Stimulated activated CD8-positive, alpha-beta memory T cell treated with anti-CD3 and anti-CD28 coated beads, Interleukin-12 subunit alpha, Interleukin-12 subunit beta, amount 100 ng/mL, for 1 hour (primary cell): ENCODE measurements at regions not wholly inside any gene's neighbourhood (a gene's known extent, or its start where the extent isn't known, plus 50 kb on each side); places are given as distances from the start of the nearest gene placed in this dataset.
"Not testable (repeated sequence)": the region's sequence is repeated elsewhere in the genome, so short reads cannot be mapped to it uniquely, and the experiment has no call there.

Source experiments
- DNase-seq: peaks from one replicate; pipeline ENCODE4 v3.0.0-alpha.2; 2020; ENCODE audit warnings: low read depth

GRCh38 chr10:118965645-118966044 is 63.9 kb upstream of the NANOS1 start:
- no peak for DNase-seq

GRCh38 chr10:118966076-118966849 is 63.3 kb upstream of the NANOS1 start:
- no peak for DNase-seq

- no peak for DNase-seq
Measured at GRCh38 chr10:118966850-118967125, 62.7 kb upstream of the NANOS1 start.

- DNase-seq, result no peak
Measured at GRCh38 chr10:118967160-118967559, 62.4 kb upstream of the NANOS1 start.

GRCh38 chr10:118968060-118968459 is 61.5 kb upstream of the NANOS1 start:
- DNase-seq, result no peak

- no peak for DNase-seq
Measured at GRCh38 chr10:118968482-118968881, 61.0 kb upstream of the NANOS1 start.

- no peak for DNase-seq
Measured at GRCh38 chr10:118969014-118969413, 60.5 kb upstream of the NANOS1 start.

- no peak for DNase-seq
Measured at GRCh38 chr10:118970770-118971169, 58.7 kb upstream of the NANOS1 start.

- DNase-seq, result no peak
Measured at GRCh38 chr10:118971187-118971586, 58.3 kb upstream of the NANOS1 start.

GRCh38 chr10:118971876-118972275 is 57.6 kb upstream of the NANOS1 start:
- no peak for DNase-seq

- DNase-seq, result no peak
Measured at GRCh38 chr10:118973744-118974143, 55.8 kb upstream of the NANOS1 start.

GRCh38 chr10:118974951-118975350 is 54.6 kb upstream of the NANOS1 start:
- no peak for DNase-seq

GRCh38 chr10:118976219-118976618 is 53.3 kb upstream of the NANOS1 start:
- not testable (repeated sequence) for DNase-seq

GRCh38 chr10:118977022-118977599 is 52.4 kb upstream of the NANOS1 start:
- DNase-seq, result no peak

GRCh38 chr10:118977835-118978234 is 51.7 kb upstream of the NANOS1 start:
- DNase-seq, result no peak

GRCh38 chr10:118978316-118978997 is 51.1 kb upstream of the NANOS1 start:
- DNase-seq, result no peak

GRCh38 chr10:118978998-118979350 is 50.5 kb upstream of the NANOS1 start:
- no peak for DNase-seq

- no peak for DNase-seq
Measured at GRCh38 chr10:118979661-118980060, 49.9 kb upstream of the NANOS1 start.
